Gastroesophageal sphincter (tissue), 3 donors: ENCODE measurements at regions not wholly inside any gene's neighbourhood (a gene's known extent, or its start where the extent isn't known, plus 50 kb on each side); places are given as distances from the start of the nearest gene placed in this dataset.

Source experiments
- CTCF ChIP-seq, 4 experiments: fragments of 200-600 bp in 2 of 4; fragments of 450-650 bp in 2 of 4; sonication (generic) in 1 of 4; IDR thresholded peaks; one replicate each; pipeline ENCODE4 v1.5.1; 2017 to 2019; ENCODE audit warnings: antibody characterized with exemption in 4 of 4, mild to moderate bottlenecking in 2 of 4, moderate library complexity in 2 of 4
- POLR2A ChIP-seq, 2 donors: fragments of 450-650 bp; IDR thresholded peaks; one replicate each; pipeline ENCODE4 v1.6.1; 2017; ENCODE audit warnings: antibody characterized with exemption in 2 of 2, mild to moderate bottlenecking in 2 of 2, moderate library complexity in 1 of 2
- POLR2AphosphoS5 ChIP-seq: sonication (generic); formaldehyde crosslinking; IDR thresholded peaks from one replicate; pipeline ENCODE4 v1.6.1; 2017; ENCODE audit warnings: antibody characterized with exemption

GRCh38 chr3:184491867-184492615, 69.5 kb upstream of the EPHB3 start:
- no peak for TF ChIP-seq CTCF (IDR thresholded peaks at IDR 0.05)
- no peak for TF ChIP-seq POLR2AphosphoS5
- TF ChIP-seq POLR2A (IDR thresholded peaks at IDR 0.05): no peak
